T47D (cell line): ENCODE measurements at regions not wholly inside any gene's neighbourhood (a gene's known extent, or its start where the extent isn't known, plus 50 kb on each side); places are given as distances from the start of the nearest gene placed in this dataset.

Source experiments
- DNase-seq, 2 experiments: peaks; one replicate each; pipeline versions ENCODE4 v3.0.0 to v3.0.0-alpha.2; 2011 to 2012; ENCODE audit warnings: low read depth in 1 of 2, low spot score in 1 of 2
- JUND ChIP-seq: IDR thresholded peaks from 2 replicates; pipeline ENCODE4 v1.6.1; 2012; ENCODE audit warnings: low read depth
- in situ Hi-C: cut with HindIII; loops from 2 replicates; pipeline ENCODE4 v1.10.0; 2016; ENCODE audit warnings: low sequenced_read_pairs, low pct_unique_long_range_greater_than_20kb

- DNase-seq: peak; percentile 11 to 70
- in situ Hi-C loops: no loop called here
- peak; percentile 48; the same call in 1 of the 2 replicates for TF ChIP-seq JUND
Observed at GRCh38 chr1:81097860-81098259, 702.9 kb upstream of the ADGRL2 start.

- in situ Hi-C loops: no loop called here
- TF ChIP-seq JUND: no peak
Observed at GRCh38 chr1:81073580-81073979, 727.2 kb upstream of the ADGRL2 start.

GRCh38 chr1:81071969-81072753 is 728.6 kb upstream of the ADGRL2 start:
- no peak for TF ChIP-seq JUND
- in situ Hi-C loops: no loop called here
- DNase-seq: no peak

More at GRCh38 chr1:81073580-81073979, 727.2 kb upstream of the ADGRL2 start:
- no peak for DNase-seq

- no peak for TF ChIP-seq JUND
- DNase-seq: no peak
- in situ Hi-C loops: no loop called here
Observed at GRCh38 chr1:81071072-81071858, 729.5 kb upstream of the ADGRL2 start.

GRCh38 chr1:81069856-81070255 is 730.9 kb upstream of the ADGRL2 start:
- TF ChIP-seq JUND: no peak
- in situ Hi-C loops: no loop called here
- no peak for DNase-seq

GRCh38 chr1:81068726-81069125 is 732.0 kb upstream of the ADGRL2 start:
- TF ChIP-seq JUND: no peak
- no peak for DNase-seq
- in situ Hi-C loops: no loop called here

GRCh38 chr1:81053826-81054225 is 746.9 kb upstream of the ADGRL2 start:
- in situ Hi-C loops: no loop called here
- no peak for DNase-seq
- no peak for TF ChIP-seq JUND

- no peak for TF ChIP-seq JUND
- in situ Hi-C loops: no loop called here
Observed at GRCh38 chr1:81052162-81052561, 748.6 kb upstream of the ADGRL2 start.

GRCh38 chr1:81050390-81050789 is 750.3 kb upstream of the ADGRL2 start:
- TF ChIP-seq JUND: no peak
- in situ Hi-C loops: no loop called here
- no peak for DNase-seq

More at GRCh38 chr1:81052162-81052561, 748.6 kb upstream of the ADGRL2 start:
- no peak for DNase-seq

GRCh38 chr1:81044708-81045107 is 756.0 kb upstream of the ADGRL2 start:
- no peak for TF ChIP-seq JUND
- in situ Hi-C loops: no loop called here
- DNase-seq: peak in 1 of 2 experiments; percentile 69

- TF ChIP-seq JUND: no peak
- in situ Hi-C loops: no loop called here
- no peak for DNase-seq
Observed at GRCh38 chr1:81042225-81042624, 758.5 kb upstream of the ADGRL2 start.

GRCh38 chr1:81034291-81034690 is 766.4 kb upstream of the ADGRL2 start:
- DNase-seq: no peak
- in situ Hi-C loops: no loop called here
- no peak for TF ChIP-seq JUND

- no peak for DNase-seq
- in situ Hi-C loops: no loop called here
Observed at GRCh38 chr1:81032973-81033425, 767.7 kb upstream of the ADGRL2 start.

GRCh38 chr1:81032374-81032773 is 768.4 kb upstream of the ADGRL2 start:
- no peak for TF ChIP-seq JUND
- no peak for DNase-seq
- in situ Hi-C loops: no loop called here

More at GRCh38 chr1:81032973-81033425, 767.7 kb upstream of the ADGRL2 start:
- TF ChIP-seq JUND: no peak
